Neural cell (in vitro differentiated cells): ENCODE measurements at regions not wholly inside any gene's neighbourhood (a gene's known extent, or its start where the extent isn't known, plus 50 kb on each side); places are given as distances from the start of the nearest gene placed in this dataset.

Experiments used
- H2AFZ ChIP-seq: fragments of 200-600, 300-800 bp; sonication (generic), shearing (Covaris generic); 2 replicates; pipeline ENCODE4 v1.6.0; 2014; ENCODE audit warnings: low read depth, mild to moderate bottlenecking, antibody characterized with exemption, low read length, moderate library complexity
- H3F3A ChIP-seq: fragments of 200-600 bp; shearing (Covaris generic); 2 replicates; pipeline ENCODE4 v1.6.1; 2016; ENCODE audit warnings: mild to moderate bottlenecking, moderate library complexity, mixed read lengths, antibody characterized with exemption, low read length; ENCODE audit not compliant: insufficient read depth, poor library complexity, severe bottlenecking
- H3K27ac ChIP-seq: fragments of 200-600, 300-800 bp; sonication (generic), shearing (Covaris generic); 2 replicates; pipeline ENCODE4 v1.5.1; 2014; ENCODE audit warnings: mild to moderate bottlenecking, low read length, moderate library complexity
- H3K27me3 ChIP-seq: fragments of 300-800, 200-600 bp; sonication (generic), shearing (Covaris generic); 2 replicates; pipeline ENCODE4 v1.6.0; 2014; ENCODE audit warnings: mild to moderate bottlenecking, low read depth, low read length, moderate library complexity; ENCODE audit not compliant: insufficient read depth
- H3K36me3 ChIP-seq: fragments of 300-800, 200-600 bp; sonication (generic), shearing (Covaris generic); 2 replicates; pipeline ENCODE4 v1.5.1; 2014; ENCODE audit warnings: mild to moderate bottlenecking, antibody characterized with exemption, low read length, moderate library complexity; ENCODE audit not compliant: insufficient read depth
- H3K4me2 ChIP-seq: fragments of 300-800, 200-600 bp; sonication (generic), shearing (Covaris generic); 2 replicates; pipeline ENCODE4 v1.6.0; 2014; ENCODE audit warnings: mild to moderate bottlenecking, low read length
- H3K4me3 ChIP-seq: fragments of 300-800, 200-600 bp; sonication (generic), shearing (Covaris generic); 2 replicates; pipeline ENCODE4 v1.5.1; 2014; ENCODE audit warnings: mild to moderate bottlenecking, low read length, moderate library complexity
- H3K79me2 ChIP-seq: fragments of 200-600 bp; shearing (Covaris generic); replicated peaks from 2 replicates; pipeline ENCODE4 v1.6.0; 2014; ENCODE audit warnings: mild to moderate bottlenecking, low read length, moderate library complexity; ENCODE audit not compliant: insufficient read depth
- H3K9ac ChIP-seq: fragments of 300-800, 200-600 bp; sonication (generic), shearing (Covaris generic); 2 replicates; pipeline ENCODE4 v1.6.1; 2016; ENCODE audit warnings: mild to moderate bottlenecking, low read length, mixed read lengths
- H3K9me2 ChIP-seq: fragments of 200-600 bp; shearing (Covaris generic); 2 replicates; pipeline ENCODE4 v1.6.1; 2016; ENCODE audit warnings: mild to moderate bottlenecking, low read length, mixed read lengths; ENCODE audit not compliant: insufficient read depth
- H3K9me3 ChIP-seq: fragments of 200-600, 300-800 bp; sonication (generic), shearing (Covaris generic); 2 replicates; pipeline ENCODE4 v1.6.1; 2016; ENCODE audit warnings: mild to moderate bottlenecking, mixed run types, low read length, moderate library complexity, mixed read lengths
- H4K20me1 ChIP-seq: fragments of 200-600 bp; shearing (Covaris generic); 2 replicates; pipeline ENCODE4 v1.6.1; 2016; ENCODE audit warnings: mild to moderate bottlenecking, mixed run types; ENCODE audit not compliant: insufficient read depth
- EP300 ChIP-seq: fragments of 450-650 bp; conservative IDR thresholded peaks from 2 replicates; pipeline ENCODE4 v1.6.1; 2014; ENCODE audit warnings: antibody characterized with exemption, mild to moderate bottlenecking, moderate library complexity; ENCODE audit not compliant: poor library complexity, severe bottlenecking
- EZH2 ChIP-seq: fragments of 200-600, 300-800 bp; shearing (Covaris generic), sonication (generic); IDR thresholded peaks from 2 replicates; pipeline ENCODE4 v1.6.1; 2014; ENCODE audit warnings: antibody characterized with exemption, low read length, borderline replicate concordance, mild to moderate bottlenecking; ENCODE audit not compliant: insufficient read depth, poor library complexity, severe bottlenecking
- MXI1 ChIP-seq: fragments of 450-650 bp; conservative IDR thresholded peaks from 2 replicates; pipeline ENCODE4 v1.6.1; 2014; ENCODE audit warnings: antibody characterized with exemption, mild to moderate bottlenecking; ENCODE audit not compliant: poor library complexity, severe bottlenecking
- POLR2AphosphoS5 ChIP-seq: IDR thresholded peaks from 2 replicates; pipeline ENCODE4 v1.6.1; 2012
- RAD21 ChIP-seq: fragments of 450-650 bp; conservative IDR thresholded peaks from 2 replicates; pipeline ENCODE4 v1.6.1; 2014; ENCODE audit warnings: antibody characterized with exemption, mild to moderate bottlenecking, moderate library complexity
- SMC3 ChIP-seq: fragments of 450-650 bp; conservative IDR thresholded peaks from 2 replicates; pipeline ENCODE4 v1.6.1; 2014; ENCODE audit warnings: antibody characterized with exemption, mild to moderate bottlenecking, moderate library complexity; ENCODE audit not compliant: poor library complexity
- TAF1 ChIP-seq: IDR thresholded peaks from 2 replicates; pipeline ENCODE4 v1.6.1; 2012; ENCODE audit warnings: low read depth
- TF ChIP-seq, protein P1 (sequence below): IDR thresholded peaks from 2 replicates; pipeline ENCODE4 v1.6.1; 2012; ENCODE audit warnings: borderline replicate concordance
- TF ChIP-seq, protein P2 (sequence below): fragments of 450-650 bp; IDR thresholded peaks from 2 replicates; pipeline ENCODE4 v1.5.1; 2014; ENCODE audit warnings: antibody characterized with exemption, mild to moderate bottlenecking, moderate library complexity; ENCODE audit not compliant: poor library complexity, severe bottlenecking

DNA sequence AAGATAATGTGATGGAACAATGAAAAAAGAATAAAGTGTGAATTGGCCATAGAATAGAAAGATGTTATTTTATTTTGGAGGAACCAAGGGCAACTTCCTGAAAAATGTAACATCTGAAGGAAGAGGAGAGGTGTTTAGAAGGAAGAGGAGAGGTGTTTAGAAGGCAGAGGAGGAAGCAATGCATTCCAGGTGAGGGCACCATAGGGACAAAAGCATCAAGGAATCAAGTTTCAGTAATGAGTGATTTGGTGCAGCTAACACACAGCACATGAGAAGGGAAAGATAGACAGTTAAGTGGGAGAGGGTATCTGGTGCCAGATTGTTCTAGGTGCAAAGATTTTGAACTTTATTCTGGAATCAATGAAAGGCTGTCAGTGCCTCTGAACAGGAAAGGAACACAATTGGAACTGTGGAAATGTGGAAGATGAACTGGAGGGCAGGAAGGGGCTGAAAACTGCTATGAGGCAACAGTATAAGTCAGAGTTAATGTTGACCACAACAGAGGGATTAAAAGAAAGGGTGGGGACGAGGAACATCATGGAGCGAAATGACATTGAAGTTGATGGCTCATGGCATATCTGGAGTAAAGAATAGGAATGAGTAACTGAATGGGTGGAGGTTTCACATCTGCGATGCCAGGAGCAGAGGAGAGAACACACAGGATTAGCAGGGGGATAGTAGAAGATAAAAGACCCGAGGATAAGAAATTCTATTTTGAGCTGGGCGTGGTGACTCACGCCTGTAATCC lies 326.6 kb downstream of the LRIG3 start:
- Histone ChIP-seq H3K4me3 (no peak overlapping the region), H3K27me3 (no peaks in the 10 kb centered on the region), H3F3A (no peaks in the 10 kb centered on the region), H4K20me1 (no peaks in the 10 kb centered on the region), H3K9ac (no peak overlapping the region), H3K4me2 (no peak overlapping the region), H3K9me3 (no peaks in the 10 kb centered on the region), H3K27ac (no peak overlapping the region), H3K79me2 (no peaks in the 10 kb centered on the region), H3K9me2 (no peaks in the 10 kb centered on the region), H2AFZ (no peak overlapping the region), H3K36me3 (no peaks in the 10 kb centered on the region)
- TF ChIP-seq RAD21 (no peak), MXI1 (no peak), SMC3 (no peak), TAF1 (no peak), POLR2AphosphoS5 (no peak), EZH2 (no peak), EP300 (no peak)
- TF ChIP-seq, protein P1, sequence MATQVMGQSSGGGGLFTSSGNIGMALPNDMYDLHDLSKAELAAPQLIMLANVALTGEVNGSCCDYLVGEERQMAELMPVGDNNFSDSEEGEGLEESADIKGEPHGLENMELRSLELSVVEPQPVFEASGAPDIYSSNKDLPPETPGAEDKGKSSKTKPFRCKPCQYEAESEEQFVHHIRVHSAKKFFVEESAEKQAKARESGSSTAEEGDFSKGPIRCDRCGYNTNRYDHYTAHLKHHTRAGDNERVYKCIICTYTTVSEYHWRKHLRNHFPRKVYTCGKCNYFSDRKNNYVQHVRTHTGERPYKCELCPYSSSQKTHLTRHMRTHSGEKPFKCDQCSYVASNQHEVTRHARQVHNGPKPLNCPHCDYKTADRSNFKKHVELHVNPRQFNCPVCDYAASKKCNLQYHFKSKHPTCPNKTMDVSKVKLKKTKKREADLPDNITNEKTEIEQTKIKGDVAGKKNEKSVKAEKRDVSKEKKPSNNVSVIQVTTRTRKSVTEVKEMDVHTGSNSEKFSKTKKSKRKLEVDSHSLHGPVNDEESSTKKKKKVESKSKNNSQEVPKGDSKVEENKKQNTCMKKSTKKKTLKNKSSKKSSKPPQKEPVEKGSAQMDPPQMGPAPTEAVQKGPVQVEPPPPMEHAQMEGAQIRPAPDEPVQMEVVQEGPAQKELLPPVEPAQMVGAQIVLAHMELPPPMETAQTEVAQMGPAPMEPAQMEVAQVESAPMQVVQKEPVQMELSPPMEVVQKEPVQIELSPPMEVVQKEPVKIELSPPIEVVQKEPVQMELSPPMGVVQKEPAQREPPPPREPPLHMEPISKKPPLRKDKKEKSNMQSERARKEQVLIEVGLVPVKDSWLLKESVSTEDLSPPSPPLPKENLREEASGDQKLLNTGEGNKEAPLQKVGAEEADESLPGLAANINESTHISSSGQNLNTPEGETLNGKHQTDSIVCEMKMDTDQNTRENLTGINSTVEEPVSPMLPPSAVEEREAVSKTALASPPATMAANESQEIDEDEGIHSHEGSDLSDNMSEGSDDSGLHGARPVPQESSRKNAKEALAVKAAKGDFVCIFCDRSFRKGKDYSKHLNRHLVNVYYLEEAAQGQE: no peak
- TF ChIP-seq, protein P2, sequence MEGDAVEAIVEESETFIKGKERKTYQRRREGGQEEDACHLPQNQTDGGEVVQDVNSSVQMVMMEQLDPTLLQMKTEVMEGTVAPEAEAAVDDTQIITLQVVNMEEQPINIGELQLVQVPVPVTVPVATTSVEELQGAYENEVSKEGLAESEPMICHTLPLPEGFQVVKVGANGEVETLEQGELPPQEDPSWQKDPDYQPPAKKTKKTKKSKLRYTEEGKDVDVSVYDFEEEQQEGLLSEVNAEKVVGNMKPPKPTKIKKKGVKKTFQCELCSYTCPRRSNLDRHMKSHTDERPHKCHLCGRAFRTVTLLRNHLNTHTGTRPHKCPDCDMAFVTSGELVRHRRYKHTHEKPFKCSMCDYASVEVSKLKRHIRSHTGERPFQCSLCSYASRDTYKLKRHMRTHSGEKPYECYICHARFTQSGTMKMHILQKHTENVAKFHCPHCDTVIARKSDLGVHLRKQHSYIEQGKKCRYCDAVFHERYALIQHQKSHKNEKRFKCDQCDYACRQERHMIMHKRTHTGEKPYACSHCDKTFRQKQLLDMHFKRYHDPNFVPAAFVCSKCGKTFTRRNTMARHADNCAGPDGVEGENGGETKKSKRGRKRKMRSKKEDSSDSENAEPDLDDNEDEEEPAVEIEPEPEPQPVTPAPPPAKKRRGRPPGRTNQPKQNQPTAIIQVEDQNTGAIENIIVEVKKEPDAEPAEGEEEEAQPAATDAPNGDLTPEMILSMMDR: no peak

DNA sequence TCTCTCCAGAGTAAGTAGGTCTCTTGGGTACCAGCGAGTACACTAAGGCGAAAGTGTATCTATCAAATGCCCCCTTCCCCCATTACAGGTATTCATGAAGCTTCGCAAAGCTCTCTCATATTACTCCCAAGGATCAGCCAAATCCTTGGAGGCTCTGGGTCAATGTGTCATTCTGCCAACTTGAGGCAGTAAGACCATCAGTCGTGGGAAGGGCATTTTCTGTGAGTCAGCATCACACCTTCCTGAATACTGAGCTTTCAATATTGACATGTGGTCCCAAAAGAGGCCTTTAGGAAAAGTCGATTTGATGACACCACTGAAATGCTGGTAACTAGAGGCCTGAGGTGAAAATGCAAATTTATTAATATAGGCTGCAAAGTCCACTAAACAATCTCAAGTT lies 323.9 kb downstream of the LRIG3 start:
- no peaks in the 10 kb centered on the region for H3K9me3 ChIP-seq
- TF ChIP-seq EP300: no peak
- no peak for TF ChIP-seq MXI1

More for the DNA sequence above, 323.9 kb downstream of the LRIG3 start:
- no peak overlapping the region for H3K4me3 ChIP-seq
- H4K20me1 ChIP-seq: no peaks in the 10 kb centered on the region
- H3K4me2 ChIP-seq: no peak overlapping the region
- no peak overlapping the region for H3K27ac ChIP-seq
- H3K36me3 ChIP-seq: no peaks in the 10 kb centered on the region
- H3F3A ChIP-seq: no peaks in the 10 kb centered on the region
- no peak overlapping the region for H3K9ac ChIP-seq
- no peak overlapping the region for H2AFZ ChIP-seq
- no peaks in the 10 kb centered on the region for H3K9me2 ChIP-seq
- H3K79me2 ChIP-seq: no peaks in the 10 kb centered on the region
- no peaks in the 10 kb centered on the region for H3K27me3 ChIP-seq
